H9 (cell line): ENCODE measurements at regions not wholly inside any gene's neighbourhood (a gene's known extent, or its start where the extent isn't known, plus 50 kb on each side); places are given as distances from the start of the nearest gene placed in this dataset.

Experiments
- DNase-seq: peaks from one replicate; pipeline ENCODE4 v3.0.0-alpha.2; 2017
- H2AFZ ChIP-seq: one replicate; pipeline ENCODE4 v1.6.1; 2013; ENCODE audit warnings: mild to moderate bottlenecking, low read length, control low read depth, moderate library complexity
- H2AK5ac ChIP-seq: 2 replicates; pipeline ENCODE4 v1.6.1; 2013; ENCODE audit warnings: low read length, control low read depth, mixed read lengths; ENCODE audit not compliant: insufficient read length
- H2BK120ac ChIP-seq: one replicate; pipeline ENCODE4 v1.6.1; 2013; ENCODE audit warnings: low read depth, mild to moderate bottlenecking, low read length, control low read depth, inconsistent platforms; ENCODE audit not compliant: poor library complexity, severe bottlenecking
- H2BK12ac ChIP-seq: 2 replicates; pipeline ENCODE4 v1.6.1; 2013; ENCODE audit warnings: low read length, control low read depth, mixed read lengths, low read depth; ENCODE audit not compliant: insufficient read length
- H2BK15ac ChIP-seq: 2 replicates; pipeline ENCODE4 v1.6.1; 2013; ENCODE audit warnings: low read depth, low read length, control low read depth
- H2BK20ac ChIP-seq: one replicate; pipeline ENCODE4 v1.6.1; 2013; ENCODE audit warnings: low read depth, mild to moderate bottlenecking, low read length, control low read depth, inconsistent platforms; ENCODE audit not compliant: poor library complexity, severe bottlenecking
- H2BK5ac ChIP-seq: 2 replicates; pipeline ENCODE4 v1.6.1; 2013; ENCODE audit warnings: low read length, control low read depth, mixed read lengths; ENCODE audit not compliant: insufficient read length
- H3K14ac ChIP-seq: 2 replicates; pipeline ENCODE4 v1.6.1; 2013; ENCODE audit warnings: low read length, control low read depth; ENCODE audit not compliant: insufficient read depth
- H3K18ac ChIP-seq: 2 replicates; pipeline ENCODE4 v1.6.1; 2013; ENCODE audit warnings: low read depth, mild to moderate bottlenecking, mixed read lengths, low read length, control low read depth; ENCODE audit not compliant: insufficient read length
- H3K23ac ChIP-seq: 2 replicates; pipeline ENCODE4 v1.6.1; 2013; ENCODE audit warnings: low read length, control low read depth, mixed read lengths, low read depth; ENCODE audit not compliant: insufficient read length
- H3K23me2 ChIP-seq: 2 replicates; pipeline ENCODE4 v1.6.1; 2013; ENCODE audit warnings: low read depth, mild to moderate bottlenecking, mixed read lengths, low read length, control low read depth; ENCODE audit not compliant: insufficient read length, poor library complexity, severe bottlenecking
- H3K27ac ChIP-seq: 2 replicates; pipeline ENCODE4 v1.5.1; 2013; ENCODE audit warnings: low read length, control low read depth, mixed read lengths, low read depth; ENCODE audit not compliant: insufficient read length
- H3K27me3 ChIP-seq: 2 replicates; pipeline ENCODE4 v1.6.1; 2013; ENCODE audit warnings: low read length, control low read depth, inconsistent platforms; ENCODE audit not compliant: insufficient read depth
- H3K4ac ChIP-seq: 2 replicates; pipeline ENCODE4 v1.6.1; 2013; ENCODE audit warnings: low read depth, mild to moderate bottlenecking, control low read depth, inconsistent platforms, low read length, moderate library complexity
- H3K4me1 ChIP-seq: 2 replicates; pipeline ENCODE4 v1.6.1; 2013; ENCODE audit warnings: low read length, control low read depth, inconsistent platforms; ENCODE audit not compliant: insufficient read depth
- H3K4me2 ChIP-seq: 2 replicates; pipeline ENCODE4 v1.6.1; 2013; ENCODE audit warnings: low read length, control low read depth, mixed read lengths; ENCODE audit not compliant: insufficient read length, insufficient read depth
- H3K56ac ChIP-seq: 2 replicates; pipeline ENCODE4 v1.6.1; 2013; ENCODE audit warnings: low read depth, mild to moderate bottlenecking, mixed read lengths, low read length, control low read depth; ENCODE audit not compliant: insufficient read length
- H3K79me1 ChIP-seq: 2 replicates; pipeline ENCODE4 v1.6.1; 2013; ENCODE audit warnings: low read depth, mild to moderate bottlenecking, moderate library complexity, low read length, control low read depth, inconsistent platforms; ENCODE audit not compliant: insufficient read depth, poor library complexity, severe bottlenecking
- H3K79me2 ChIP-seq: 2 replicates; pipeline ENCODE4 v1.6.1; 2013; ENCODE audit warnings: low read length, control low read depth, inconsistent platforms; ENCODE audit not compliant: insufficient read depth
- H3K9ac ChIP-seq: 2 replicates; pipeline ENCODE4 v1.6.1; 2013; ENCODE audit warnings: low read length, control low read depth, mixed read lengths; ENCODE audit not compliant: insufficient read length; ENCODE audit errors: extremely low read depth
- H3K9me3 ChIP-seq: one replicate; pipeline ENCODE4 v1.6.1; 2013; ENCODE audit warnings: low read depth, low read length, inconsistent platforms; ENCODE audit not compliant: control insufficient read depth
- H3T11ph ChIP-seq: one replicate; pipeline ENCODE4 v1.6.1; 2013; ENCODE audit warnings: mild to moderate bottlenecking, low read length, control low read depth, inconsistent platforms
- H4K20me1 ChIP-seq: one replicate; pipeline ENCODE4 v1.6.1; 2013; ENCODE audit not compliant: control insufficient read depth, insufficient read length, insufficient read depth
- H4K5ac ChIP-seq: 2 replicates; pipeline ENCODE4 v1.6.1; 2013; ENCODE audit warnings: low read depth, mild to moderate bottlenecking, mixed read lengths, low read length, control low read depth; ENCODE audit not compliant: insufficient read length
- H4K8ac ChIP-seq: replicated peaks from 2 replicates; pipeline ENCODE4 v1.6.1; 2013; ENCODE audit warnings: low read length, control low read depth, mixed read lengths, low read depth; ENCODE audit not compliant: insufficient read length
- H4K91ac ChIP-seq: 2 replicates; pipeline ENCODE4 v1.6.1; 2013; ENCODE audit warnings: low read depth, mild to moderate bottlenecking, moderate library complexity, mixed read lengths, low read length, control low read depth; ENCODE audit not compliant: insufficient read length
- H3K27ac Mint-ChIP-seq, 3 experiments: 2 replicates in 2 of 3; 3 replicates in 1 of 3; pipeline ENCODE4 v1.8.0; 2020 to 2021; ENCODE audit warnings: mixed read lengths in 3 of 3, mild to moderate bottlenecking in 1 of 3, moderate library complexity in 1 of 3
- H3K27me3 Mint-ChIP-seq: 2 replicates; pipeline ENCODE4 v1.8.0; 2021; ENCODE audit warnings: low read depth, mild to moderate bottlenecking, moderate library complexity, mixed read lengths
- H3K36me3 Mint-ChIP-seq, 3 experiments: 2 replicates in 2 of 3; 3 replicates in 1 of 3; pipeline ENCODE4 v1.8.0; 2020 to 2021; ENCODE audit warnings: low read depth in 3 of 3, mixed read lengths in 3 of 3; ENCODE audit not compliant: insufficient read depth in 1 of 3
- H3K4me1 Mint-ChIP-seq, 2 experiments: 2 replicates each; pipeline ENCODE4 v1.8.0; 2020; ENCODE audit warnings: mixed read lengths in 2 of 2
- H3K4me3 Mint-ChIP-seq, 2 experiments: 2 replicates in 1 of 2; 3 replicates in 1 of 2; pipeline ENCODE4 v1.8.0; 2020 to 2021; ENCODE audit warnings: mild to moderate bottlenecking in 2 of 2, mixed read lengths in 2 of 2, moderate library complexity in 1 of 2
- H3K9me3 Mint-ChIP-seq, 2 experiments: 2 replicates in 1 of 2; 3 replicates in 1 of 2; pipeline ENCODE4 v1.8.0; 2020; ENCODE audit warnings: mild to moderate bottlenecking in 2 of 2, mixed read lengths in 2 of 2, moderate library complexity in 1 of 2
- WGBS: extraction: QIAGEN DNeasy Blood & Tissue Kit; methylation state at CpG from one replicate; pipeline ENCODE4 v1.1.7; 2013; ENCODE audit warnings: missing lambda C conversion rate, low lambda C conversion rate, mixed read lengths; ENCODE audit not compliant: insufficient read length; ENCODE audit errors: extremely low coverage; 5-methylcytosine and 5-hydroxymethylcytosine counted together
- TF ChIP-seq, protein P1 (sequence below): fragments of 200-600 bp; sonication (generic); conservative IDR thresholded peaks from 3 replicates; pipeline ENCODE4 v1.8.0; 2021; ENCODE audit warnings: antibody characterized with exemption, mild to moderate bottlenecking

DNA sequence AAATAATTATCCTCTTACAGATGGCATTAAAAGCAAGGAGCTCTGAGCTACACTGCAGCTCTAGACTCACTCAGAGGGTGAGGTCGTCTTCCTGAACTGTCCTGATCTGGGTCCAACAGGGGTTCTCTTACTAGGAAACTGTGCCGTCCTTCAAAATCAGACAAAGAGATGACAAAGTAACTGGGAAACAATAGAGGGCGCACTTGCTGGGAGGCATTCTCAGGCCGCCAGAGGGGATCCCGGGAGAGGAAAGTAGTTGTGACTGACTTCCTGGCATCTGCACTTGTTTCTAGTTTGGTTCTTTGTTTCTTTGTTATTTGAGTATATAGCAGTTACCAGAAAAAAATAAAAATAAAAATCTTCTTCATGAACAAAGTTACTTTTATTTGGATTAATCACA is 142.9 kb upstream of the MSX2 start:
- no peak overlapping the region for H3T11ph ChIP-seq
- no peak overlapping the region for H3K27ac ChIP-seq
- no peak overlapping the region for H3K27ac Mint-ChIP-seq
- no peak overlapping the region for H2BK12ac ChIP-seq
- WGBS, result no CpG with 5 or more reads among the region's 5 CpGs
- no peaks in the 10 kb centered on the region for H4K20me1 ChIP-seq
- no peak overlapping the region for H3K4me2 ChIP-seq
- H3K79me1 ChIP-seq, result no peaks in the 10 kb centered on the region
- peaks cover 21% of the 10 kb centered on the region for H3K27me3 Mint-ChIP-seq
- H3K9me3 ChIP-seq, result no peaks in the 10 kb centered on the region
- no peak overlapping the region for H2BK15ac ChIP-seq
- H3K4me3 Mint-ChIP-seq, result no peak overlapping the region
- no peak overlapping the region for H2AFZ ChIP-seq
- H3K18ac ChIP-seq, result no peak overlapping the region
- no peaks in the 10 kb centered on the region for H3K79me2 ChIP-seq
- 0 out of 4 replicates have a peak, but pooled peaks cover 0 to 3% of the 10 kb centered on the region in 2 experiments for H3K4me1 Mint-ChIP-seq
- no peak overlapping the region for H2BK120ac ChIP-seq
- H3K23ac ChIP-seq, result no peak overlapping the region
- TF ChIP-seq, protein P1, sequence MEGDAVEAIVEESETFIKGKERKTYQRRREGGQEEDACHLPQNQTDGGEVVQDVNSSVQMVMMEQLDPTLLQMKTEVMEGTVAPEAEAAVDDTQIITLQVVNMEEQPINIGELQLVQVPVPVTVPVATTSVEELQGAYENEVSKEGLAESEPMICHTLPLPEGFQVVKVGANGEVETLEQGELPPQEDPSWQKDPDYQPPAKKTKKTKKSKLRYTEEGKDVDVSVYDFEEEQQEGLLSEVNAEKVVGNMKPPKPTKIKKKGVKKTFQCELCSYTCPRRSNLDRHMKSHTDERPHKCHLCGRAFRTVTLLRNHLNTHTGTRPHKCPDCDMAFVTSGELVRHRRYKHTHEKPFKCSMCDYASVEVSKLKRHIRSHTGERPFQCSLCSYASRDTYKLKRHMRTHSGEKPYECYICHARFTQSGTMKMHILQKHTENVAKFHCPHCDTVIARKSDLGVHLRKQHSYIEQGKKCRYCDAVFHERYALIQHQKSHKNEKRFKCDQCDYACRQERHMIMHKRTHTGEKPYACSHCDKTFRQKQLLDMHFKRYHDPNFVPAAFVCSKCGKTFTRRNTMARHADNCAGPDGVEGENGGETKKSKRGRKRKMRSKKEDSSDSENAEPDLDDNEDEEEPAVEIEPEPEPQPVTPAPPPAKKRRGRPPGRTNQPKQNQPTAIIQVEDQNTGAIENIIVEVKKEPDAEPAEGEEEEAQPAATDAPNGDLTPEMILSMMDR, result peak; percentile 82
- DNase-seq, result peak; percentile 79
- no peak overlapping the region for H3K9ac ChIP-seq
- H2BK20ac ChIP-seq, result no peak overlapping the region
- no peak overlapping the region for H3K56ac ChIP-seq
- no peak overlapping the region for H4K8ac ChIP-seq
- H3K23me2 ChIP-seq, result no peaks in the 10 kb centered on the region
- H3K9me3 Mint-ChIP-seq, result peaks cover 11 to 13% of the 10 kb centered on the region in 2 experiments; a peak in 4 of 5 replicates
- H2AK5ac ChIP-seq, result no peak overlapping the region
- H3K27me3 ChIP-seq, result no peaks in the 10 kb centered on the region
- H4K5ac ChIP-seq, result no peak overlapping the region
- peaks cover 0 to 10% (median 3%) of the 10 kb centered on the region in 3 experiments; a peak in 4 of 7 replicates for H3K36me3 Mint-ChIP-seq
- H3K14ac ChIP-seq, result no peak overlapping the region
- H3K4ac ChIP-seq, result no peak overlapping the region
- no peaks in the 10 kb centered on the region for H3K4me1 ChIP-seq
- H4K91ac ChIP-seq, result no peak overlapping the region
- no peak overlapping the region for H2BK5ac ChIP-seq
